Stromal cell of bone marrow (primary cell): ENCODE measurements at regions not wholly inside any gene's neighbourhood (a gene's known extent, or its start where the extent isn't known, plus 50 kb on each side); places are given as distances from the start of the nearest gene placed in this dataset.

Source experiments
- DNase-seq: peaks from one replicate; pipeline ENCODE4 v3.0.0-alpha.2; 2012; ENCODE audit warnings: low read depth

GRCh38 chr3:8200996-8201395 lies 300.6 kb upstream of the LMCD1 start:
- no peak for DNase-seq

GRCh38 chr3:8201886-8202285 lies 299.7 kb upstream of the LMCD1 start:
- no peak for DNase-seq

- DNase-seq = no peak
These were observed 297.3 kb upstream of the LMCD1 start for GRCh38 chr3:8204331-8204730.

GRCh38 chr3:8204853-8205650 lies 296.6 kb upstream of the LMCD1 start:
- DNase-seq = peak; percentile 74

- no peak for DNase-seq
These were observed 295.7 kb upstream of the LMCD1 start for GRCh38 chr3:8205881-8206280.

- DNase-seq = no peak
These were observed 294.5 kb upstream of the LMCD1 start for GRCh38 chr3:8206971-8207617.

GRCh38 chr3:8210882-8211341 lies 290.7 kb upstream of the LMCD1 start:
- DNase-seq = no peak

- no peak for DNase-seq
These were observed 288.8 kb upstream of the LMCD1 start for GRCh38 chr3:8212794-8213193.

- DNase-seq = no peak
These were observed 288.3 kb upstream of the LMCD1 start for GRCh38 chr3:8213286-8213685.

- no peak for DNase-seq
These were observed 285.8 kb upstream of the LMCD1 start for GRCh38 chr3:8215821-8216220.

- no peak for DNase-seq
These were observed 283.2 kb upstream of the LMCD1 start for GRCh38 chr3:8218353-8218940.

- no peak for DNase-seq
These were observed 281.3 kb upstream of the LMCD1 start for GRCh38 chr3:8220291-8220690.

GRCh38 chr3:8223766-8224165 lies 277.9 kb upstream of the LMCD1 start:
- DNase-seq = peak; percentile 49

GRCh38 chr3:8224941-8225340 lies 276.7 kb upstream of the LMCD1 start:
- DNase-seq = no peak

- no peak for DNase-seq
These were observed 267.7 kb upstream of the LMCD1 start for GRCh38 chr3:8233938-8234337.

- DNase-seq = no peak
These were observed 265.4 kb upstream of the LMCD1 start for GRCh38 chr3:8236264-8236663.

- no peak for DNase-seq
These were observed 263.7 kb upstream of the LMCD1 start for GRCh38 chr3:8237893-8238292.

GRCh38 chr3:8238432-8238831 lies 263.2 kb upstream of the LMCD1 start:
- no peak for DNase-seq

GRCh38 chr3:8239095-8239494 lies 262.5 kb upstream of the LMCD1 start:
- no peak for DNase-seq

- peak; percentile 25 for DNase-seq
These were observed 261.6 kb upstream of the LMCD1 start for GRCh38 chr3:8239718-8240695.

- DNase-seq = no peak
These were observed 255.6 kb upstream of the LMCD1 start for GRCh38 chr3:8246070-8246469.

- DNase-seq = no peak
These were observed 248.4 kb upstream of the LMCD1 start for GRCh38 chr3:8253201-8253600.
